Nephron (organoid): ENCODE measurements at regions not wholly inside any gene's neighbourhood (a gene's known extent, or its start where the extent isn't known, plus 50 kb on each side); places are given as distances from the start of the nearest gene placed in this dataset.

Experiments
- H3K27ac Mint-ChIP-seq, 3 experiments: 2 replicates each; pipeline ENCODE4 v1.8.0; 2020; ENCODE audit warnings: mixed read lengths in 3 of 3, mild to moderate bottlenecking in 2 of 3, moderate library complexity in 1 of 3
- H3K27me3 Mint-ChIP-seq: 2 replicates; pipeline ENCODE4 v1.8.0; 2021; ENCODE audit warnings: low read depth, mild to moderate bottlenecking, moderate library complexity, mixed read lengths
- H3K36me3 Mint-ChIP-seq: 2 replicates; pipeline ENCODE4 v1.8.0; 2020; ENCODE audit warnings: low read depth, mixed read lengths
- H3K4me1 Mint-ChIP-seq: 2 replicates; pipeline ENCODE4 v1.8.0; 2020; ENCODE audit warnings: mixed read lengths
- H3K4me3 Mint-ChIP-seq, 3 experiments: 2 replicates each; pipeline ENCODE4 v1.8.0; 2020; ENCODE audit warnings: mild to moderate bottlenecking in 3 of 3, mixed read lengths in 3 of 3, moderate library complexity in 2 of 3
- H3K9me3 Mint-ChIP-seq: 2 replicates; pipeline ENCODE4 v1.8.0; 2020; ENCODE audit warnings: mixed read lengths
- TF ChIP-seq, protein P1 (sequence below), 3 experiments: fragments of 200-600 bp; sonication (generic); IDR thresholded peaks; one replicate each; pipeline ENCODE4 v1.5.0; 2021; ENCODE audit warnings: antibody characterized with exemption in 3 of 3; ENCODE audit not compliant: unreplicated experiment in 3 of 3

DNA sequence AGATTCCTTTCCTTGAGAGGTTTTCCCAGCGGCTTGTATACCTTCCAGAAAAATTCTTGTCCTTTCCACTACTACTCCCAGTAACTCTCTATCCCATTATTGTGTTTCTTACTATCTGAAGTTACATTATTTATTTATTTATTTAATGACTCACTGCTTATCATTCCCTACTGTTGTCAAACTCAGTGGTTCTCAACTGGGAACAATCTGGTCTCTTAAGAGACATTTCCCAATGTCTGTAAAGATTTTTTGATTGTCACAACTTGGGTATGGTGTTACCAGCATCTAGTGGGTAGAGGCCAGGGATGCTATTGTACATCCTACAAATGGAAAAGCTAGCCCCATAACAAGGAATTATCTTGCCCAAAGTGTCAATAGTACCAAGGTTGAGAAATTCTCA is 771.5 kb upstream of the ADGRL2 start:
- no peaks in the 10 kb centered on the region for H3K36me3 Mint-ChIP-seq
- no peak overlapping the region for H3K27ac Mint-ChIP-seq
- H3K4me1 Mint-ChIP-seq = no peaks in the 10 kb centered on the region
- H3K9me3 Mint-ChIP-seq = no peaks in the 10 kb centered on the region
- H3K4me3 Mint-ChIP-seq = no peak overlapping the region
- no peaks in the 10 kb centered on the region for H3K27me3 Mint-ChIP-seq
- TF ChIP-seq, protein P1, sequence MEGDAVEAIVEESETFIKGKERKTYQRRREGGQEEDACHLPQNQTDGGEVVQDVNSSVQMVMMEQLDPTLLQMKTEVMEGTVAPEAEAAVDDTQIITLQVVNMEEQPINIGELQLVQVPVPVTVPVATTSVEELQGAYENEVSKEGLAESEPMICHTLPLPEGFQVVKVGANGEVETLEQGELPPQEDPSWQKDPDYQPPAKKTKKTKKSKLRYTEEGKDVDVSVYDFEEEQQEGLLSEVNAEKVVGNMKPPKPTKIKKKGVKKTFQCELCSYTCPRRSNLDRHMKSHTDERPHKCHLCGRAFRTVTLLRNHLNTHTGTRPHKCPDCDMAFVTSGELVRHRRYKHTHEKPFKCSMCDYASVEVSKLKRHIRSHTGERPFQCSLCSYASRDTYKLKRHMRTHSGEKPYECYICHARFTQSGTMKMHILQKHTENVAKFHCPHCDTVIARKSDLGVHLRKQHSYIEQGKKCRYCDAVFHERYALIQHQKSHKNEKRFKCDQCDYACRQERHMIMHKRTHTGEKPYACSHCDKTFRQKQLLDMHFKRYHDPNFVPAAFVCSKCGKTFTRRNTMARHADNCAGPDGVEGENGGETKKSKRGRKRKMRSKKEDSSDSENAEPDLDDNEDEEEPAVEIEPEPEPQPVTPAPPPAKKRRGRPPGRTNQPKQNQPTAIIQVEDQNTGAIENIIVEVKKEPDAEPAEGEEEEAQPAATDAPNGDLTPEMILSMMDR (IDR thresholded peaks at IDR 0.05; ENCODE audit: unreplicated experiment in 3 of 3) = no peak

- H3K4me1 Mint-ChIP-seq = no peaks in the 10 kb centered on the region
- no peaks in the 10 kb centered on the region for H3K9me3 Mint-ChIP-seq
- H3K36me3 Mint-ChIP-seq = no peaks in the 10 kb centered on the region
- no peak overlapping the region for H3K4me3 Mint-ChIP-seq
- TF ChIP-seq, protein P1 (IDR thresholded peaks at IDR 0.05; ENCODE audit: unreplicated experiment in 3 of 3) = no peak
- no peaks in the 10 kb centered on the region for H3K27me3 Mint-ChIP-seq
- no peak overlapping the region for H3K27ac Mint-ChIP-seq
These were observed 777.5 kb upstream of the ADGRL2 start for GRCh38 chr1:81023187-81023724.

DNA sequence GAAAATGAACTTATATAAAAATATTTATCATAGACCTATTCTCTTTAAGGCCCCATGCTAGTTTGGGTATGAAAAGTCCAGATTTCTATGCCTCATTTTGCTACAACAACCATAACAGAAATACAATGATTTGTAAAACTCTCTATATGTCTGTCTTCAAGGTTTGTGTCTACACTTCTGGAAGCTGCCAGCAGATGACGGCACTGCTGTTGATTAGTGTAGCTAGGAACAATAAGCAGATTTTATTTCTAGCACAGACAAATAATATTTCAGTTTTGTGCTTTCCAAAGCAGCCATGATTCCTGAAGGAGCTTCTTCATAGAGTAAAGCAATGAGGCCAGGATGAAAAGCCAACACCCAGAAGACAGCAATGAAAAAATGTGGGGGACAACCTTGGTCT is 779.6 kb upstream of the ADGRL2 start:
- H3K4me1 Mint-ChIP-seq = no peaks in the 10 kb centered on the region
- no peaks in the 10 kb centered on the region for H3K27me3 Mint-ChIP-seq
- no peaks in the 10 kb centered on the region for H3K9me3 Mint-ChIP-seq
- no peak overlapping the region for H3K27ac Mint-ChIP-seq
- no peak overlapping the region for H3K4me3 Mint-ChIP-seq
- TF ChIP-seq, protein P1 (IDR thresholded peaks at IDR 0.05; ENCODE audit: unreplicated experiment in 3 of 3) = peak in 1 of 3 experiments; percentile 9
- no peaks in the 10 kb centered on the region for H3K36me3 Mint-ChIP-seq

DNA sequence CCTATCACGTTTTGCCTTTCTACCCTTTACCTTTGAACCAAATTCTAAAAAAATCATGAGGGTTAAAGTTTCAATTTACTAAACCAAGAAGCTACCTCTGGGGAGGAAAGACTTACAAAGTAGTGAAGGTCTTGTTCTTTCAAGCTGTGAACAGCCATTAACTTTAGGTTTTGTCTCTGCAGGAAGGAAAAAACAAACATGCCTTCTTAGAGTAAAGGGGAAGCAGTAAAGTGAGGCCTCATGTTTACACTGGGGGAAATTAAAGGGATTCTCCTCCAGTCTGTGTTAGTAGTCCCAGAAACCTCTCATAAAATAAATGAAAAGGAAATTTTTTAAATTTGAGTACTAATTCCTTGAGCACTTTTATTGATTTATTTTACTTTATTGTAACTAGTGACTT is 780.2 kb upstream of the ADGRL2 start:
- no peaks in the 10 kb centered on the region for H3K27me3 Mint-ChIP-seq
- H3K27ac Mint-ChIP-seq = no peak overlapping the region
- TF ChIP-seq, protein P1 (IDR thresholded peaks at IDR 0.05; ENCODE audit: unreplicated experiment in 3 of 3) = no peak
- no peaks in the 10 kb centered on the region for H3K4me1 Mint-ChIP-seq
- H3K9me3 Mint-ChIP-seq = no peaks in the 10 kb centered on the region
- no peak overlapping the region for H3K4me3 Mint-ChIP-seq
- no peaks in the 10 kb centered on the region for H3K36me3 Mint-ChIP-seq

DNA sequence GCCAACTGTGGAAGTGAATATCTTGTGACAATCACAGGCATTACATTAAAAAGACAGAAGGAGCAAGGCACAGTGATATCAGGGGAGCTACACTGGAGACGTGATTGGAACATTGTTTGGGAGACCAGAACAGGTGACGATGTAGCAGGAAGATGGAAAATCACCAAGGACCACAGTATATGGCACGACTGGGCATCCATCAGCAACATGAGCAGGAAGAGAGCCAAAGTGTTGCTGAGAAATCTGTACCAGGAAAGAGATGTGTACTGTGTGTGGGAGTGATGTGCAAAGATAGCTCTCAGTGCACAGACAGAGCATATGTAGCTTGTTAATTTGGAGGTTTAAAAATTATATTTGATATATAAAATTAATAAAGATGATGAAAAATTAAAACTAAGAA is 790.6 kb upstream of the ADGRL2 start:
- no peak overlapping the region for H3K4me3 Mint-ChIP-seq
- H3K9me3 Mint-ChIP-seq = no peaks in the 10 kb centered on the region
- peaks cover 6% of the 10 kb centered on the region for H3K4me1 Mint-ChIP-seq
- H3K36me3 Mint-ChIP-seq = no peaks in the 10 kb centered on the region
- TF ChIP-seq, protein P1 (IDR thresholded peaks at IDR 0.05; ENCODE audit: unreplicated experiment in 3 of 3) = no peak
- no peak overlapping the region for H3K27ac Mint-ChIP-seq
- no peaks in the 10 kb centered on the region for H3K27me3 Mint-ChIP-seq

- H3K27ac Mint-ChIP-seq = no peak overlapping the region
These were observed 792.4 kb upstream of the ADGRL2 start for GRCh38 chr1:81008293-81008692.

More at GRCh38 chr1:81008293-81008692, 792.4 kb upstream of the ADGRL2 start:
- Mint-ChIP-seq H3K36me3 (no peaks in the 10 kb centered on the region), H3K27me3 (no peaks in the 10 kb centered on the region), H3K9me3 (no peaks in the 10 kb centered on the region), H3K4me1 (peaks cover 6% of the 10 kb centered on the region), H3K4me3 (no peak overlapping the region)
- TF ChIP-seq, protein P1 (IDR thresholded peaks at IDR 0.05; ENCODE audit: unreplicated experiment in 3 of 3) = no peak
